Esophagus muscularis mucosa (tissue), 4 donors: ENCODE measurements at regions not wholly inside any gene's neighbourhood (a gene's known extent, or its start where the extent isn't known, plus 50 kb on each side); places are given as distances from the start of the nearest gene placed in this dataset.

Experiments used
- CTCF ChIP-seq, 3 experiments: fragments of 200-600 bp in 2 of 3; fragments of 450-650 bp in 1 of 3; sonication (generic) in 2 of 3; IDR thresholded peaks; one replicate each; pipeline ENCODE4 v1.5.1; 2017 to 2019; ENCODE audit warnings: antibody characterized with exemption in 3 of 3, mild to moderate bottlenecking in 2 of 3, moderate library complexity in 1 of 3
- EP300 ChIP-seq: sonication (generic); formaldehyde crosslinking; IDR thresholded peaks from one replicate; pipeline ENCODE4 v1.6.1; 2017; ENCODE audit warnings: antibody characterized with exemption
- POLR2A ChIP-seq: fragments of 450-650 bp; IDR thresholded peaks from one replicate; pipeline ENCODE4 v1.6.1; 2017; ENCODE audit warnings: antibody characterized with exemption, moderate library complexity, mild to moderate bottlenecking, low read depth
- POLR2AphosphoS5 ChIP-seq, 2 donors: sonication (generic); formaldehyde crosslinking; IDR thresholded peaks; one replicate each; pipeline ENCODE4 v1.6.1; 2017; ENCODE audit warnings: antibody characterized with exemption in 2 of 2

GRCh38 chr1:11373895-11374747, 101.1 kb downstream of the UBIAD1 start:
- TF ChIP-seq CTCF (IDR thresholded peaks at IDR 0.05) (no peak), EP300 (no peak), POLR2A (no peak), POLR2AphosphoS5 (IDR thresholded peaks at IDR 0.05) (no peak)
